ENCODE measurements at regions not wholly inside any gene's neighbourhood (a gene's known extent, or its start where the extent isn't known, plus 50 kb on each side); places are given as distances from the start of the nearest gene placed in this dataset.
"Not testable (repeated sequence)": the region's sequence is repeated elsewhere in the genome, so short reads cannot be mapped to it uniquely, and the experiment has no call there.

DNA sequence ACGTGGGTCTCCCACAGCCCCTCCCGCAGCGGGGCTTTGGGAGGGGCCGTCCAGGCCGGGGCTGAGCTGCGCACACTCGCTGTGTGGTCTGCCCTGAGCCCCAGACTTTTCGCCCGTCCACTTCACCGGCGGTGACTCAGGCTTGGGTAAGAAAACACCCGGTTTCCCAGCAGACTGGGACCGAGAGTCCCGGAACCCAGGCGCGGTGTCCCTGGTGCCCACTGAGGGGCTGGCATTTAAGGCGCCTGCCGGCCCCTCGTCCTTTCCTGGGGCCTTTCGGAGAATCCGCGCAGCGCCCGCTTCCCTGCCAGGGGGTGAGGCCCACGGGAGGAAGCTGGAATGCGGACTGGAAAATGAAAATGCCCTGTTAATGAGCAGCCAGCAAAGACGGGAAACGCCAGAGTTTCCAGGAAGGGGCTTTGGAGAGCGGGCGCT is 100.3 kb downstream of the C16orf95 start:
- Histone ChIP-seq H2AFZ (ENCODE audit: low read depth, low read length) (no peak overlapping the region), H3K4me2 (ENCODE audit: insufficient read depth, low read length) (no peak overlapping the region), H4K20me1 (ENCODE audit: insufficient read depth, low read length) (no peaks in the 10 kb centered on the region), H3K9me3 (ENCODE audit: insufficient read depth, low read length, severe bottlenecking) (no peaks in the 10 kb centered on the region), H3K79me2 (ENCODE audit: insufficient read depth, low read length) (no peaks in the 10 kb centered on the region), H3K9ac (ENCODE audit: low read depth, low read length) (no peak overlapping the region), H3K4me3 (ENCODE audit: low read depth in 1 of 2, low read length in 2 of 2) (no peak overlapping the region), H3K27me3 (ENCODE audit: insufficient read depth, low read length, poor library complexity) (no peaks in the 10 kb centered on the region), H3K36me3 (ENCODE audit: insufficient read depth, low read length) (no peaks in the 10 kb centered on the region), H3K27ac (ENCODE audit: low read length) (no peak overlapping the region), H3K4me1 (ENCODE audit: insufficient read depth, low read length) (no peaks in the 10 kb centered on the region)
- DNase-seq (no peak), ATAC-seq (ENCODE audit: insufficient read depth, low read depth) (no peak)
- TF ChIP-seq EZH2 (IDR thresholded peaks at IDR 0.05; ENCODE audit: borderline replicate concordance, low read depth, low read length, severe bottlenecking) = no peak
- TF ChIP-seq, protein P1, sequence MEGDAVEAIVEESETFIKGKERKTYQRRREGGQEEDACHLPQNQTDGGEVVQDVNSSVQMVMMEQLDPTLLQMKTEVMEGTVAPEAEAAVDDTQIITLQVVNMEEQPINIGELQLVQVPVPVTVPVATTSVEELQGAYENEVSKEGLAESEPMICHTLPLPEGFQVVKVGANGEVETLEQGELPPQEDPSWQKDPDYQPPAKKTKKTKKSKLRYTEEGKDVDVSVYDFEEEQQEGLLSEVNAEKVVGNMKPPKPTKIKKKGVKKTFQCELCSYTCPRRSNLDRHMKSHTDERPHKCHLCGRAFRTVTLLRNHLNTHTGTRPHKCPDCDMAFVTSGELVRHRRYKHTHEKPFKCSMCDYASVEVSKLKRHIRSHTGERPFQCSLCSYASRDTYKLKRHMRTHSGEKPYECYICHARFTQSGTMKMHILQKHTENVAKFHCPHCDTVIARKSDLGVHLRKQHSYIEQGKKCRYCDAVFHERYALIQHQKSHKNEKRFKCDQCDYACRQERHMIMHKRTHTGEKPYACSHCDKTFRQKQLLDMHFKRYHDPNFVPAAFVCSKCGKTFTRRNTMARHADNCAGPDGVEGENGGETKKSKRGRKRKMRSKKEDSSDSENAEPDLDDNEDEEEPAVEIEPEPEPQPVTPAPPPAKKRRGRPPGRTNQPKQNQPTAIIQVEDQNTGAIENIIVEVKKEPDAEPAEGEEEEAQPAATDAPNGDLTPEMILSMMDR (IDR thresholded peaks at IDR 0.05; ENCODE audit: borderline replicate concordance, extremely low read depth, low read length, poor library complexity, severe bottlenecking) = no peak

DNA sequence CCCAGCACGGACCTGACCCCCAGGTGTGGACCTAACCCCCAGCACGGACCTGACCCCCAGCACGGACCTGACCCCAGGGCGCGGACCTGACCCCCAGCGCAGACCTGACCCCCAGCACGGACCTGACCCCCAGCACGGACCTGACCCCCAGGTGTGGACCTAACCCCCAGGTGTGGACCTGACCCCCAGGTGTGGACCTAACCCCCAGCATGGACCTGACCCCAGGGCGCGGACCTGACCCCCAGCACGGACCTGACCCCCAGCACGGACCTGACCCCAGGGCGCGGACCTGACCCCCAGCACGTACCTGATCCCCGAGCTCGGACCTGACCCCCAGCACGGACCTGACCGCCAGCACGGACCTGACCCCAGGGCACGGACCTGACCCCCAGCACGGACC is 99.4 kb downstream of the C16orf95 start:
- not testable (repeated sequence) for H3K27me3 ChIP-seq (ENCODE audit: insufficient read depth, low read length, poor library complexity); H3K27ac ChIP-seq (ENCODE audit: low read length); H3K36me3 ChIP-seq (ENCODE audit: insufficient read depth, low read length); H3K9me3 ChIP-seq (ENCODE audit: insufficient read depth, low read length, severe bottlenecking); DNase-seq; H3K9ac ChIP-seq (ENCODE audit: low read depth, low read length); H3K4me1 ChIP-seq (ENCODE audit: insufficient read depth, low read length); H3K79me2 ChIP-seq (ENCODE audit: insufficient read depth, low read length); H2AFZ ChIP-seq (ENCODE audit: low read depth, low read length); H4K20me1 ChIP-seq (ENCODE audit: insufficient read depth, low read length); ATAC-seq (ENCODE audit: insufficient read depth, low read depth); H3K4me2 ChIP-seq (ENCODE audit: insufficient read depth, low read length); H3K4me3 ChIP-seq (ENCODE audit: low read depth in 1 of 2, low read length in 2 of 2)

DNA sequence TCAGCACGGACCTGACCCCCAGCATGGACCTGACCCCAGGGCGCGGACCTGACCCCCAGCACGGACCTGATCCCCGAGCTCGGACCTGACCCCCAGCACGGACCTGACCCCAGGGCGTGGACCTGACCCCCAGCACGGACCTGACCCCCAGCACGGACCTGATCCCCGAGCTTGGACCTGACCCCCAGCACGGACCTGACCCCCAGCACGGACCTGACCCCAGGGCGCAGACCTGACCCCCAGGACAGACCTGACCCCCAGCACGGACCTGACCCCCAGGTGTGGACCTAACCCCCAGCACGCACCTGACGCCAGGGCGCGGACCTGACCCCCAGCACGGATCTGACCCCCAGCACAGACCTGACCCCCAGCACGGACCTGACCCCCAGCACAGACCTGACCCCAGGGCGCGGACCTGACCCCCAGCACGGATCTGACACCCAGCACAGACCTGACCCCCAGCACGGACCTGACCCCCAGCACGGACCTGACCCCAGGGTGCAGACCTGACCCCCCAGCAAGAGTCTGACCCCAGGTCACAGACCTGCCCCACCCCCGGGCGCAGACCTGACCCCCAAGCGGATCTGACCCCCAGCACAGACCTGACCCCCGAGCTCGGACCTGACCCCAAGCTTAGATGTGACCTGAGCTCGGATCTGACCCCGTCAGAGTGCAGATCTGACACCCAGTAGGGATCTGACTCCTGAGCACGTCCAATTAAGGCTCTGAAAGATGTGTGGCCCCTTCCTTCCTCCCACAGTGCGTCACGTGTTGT is 98.7 kb downstream of the C16orf95 start:
- Histone ChIP-seq H3K9ac (ENCODE audit: low read depth, low read length) (no peak overlapping the region), H3K79me2 (ENCODE audit: insufficient read depth, low read length) (no peaks in the 10 kb centered on the region), H4K20me1 (ENCODE audit: insufficient read depth, low read length) (no peaks in the 10 kb centered on the region), H3K4me1 (ENCODE audit: insufficient read depth, low read length) (no peaks in the 10 kb centered on the region), H3K27ac (ENCODE audit: low read length) (no peak overlapping the region), H2AFZ (ENCODE audit: low read depth, low read length) (no peak overlapping the region), H3K9me3 (ENCODE audit: insufficient read depth, low read length, severe bottlenecking) (no peaks in the 10 kb centered on the region), H3K4me2 (ENCODE audit: insufficient read depth, low read length) (no peak overlapping the region), H3K36me3 (ENCODE audit: insufficient read depth, low read length) (no peaks in the 10 kb centered on the region), H3K4me3 (ENCODE audit: low read depth in 1 of 2, low read length in 2 of 2) (no peak overlapping the region), H3K27me3 (ENCODE audit: insufficient read depth, low read length, poor library complexity) (no peaks in the 10 kb centered on the region)
- ATAC-seq (ENCODE audit: insufficient read depth, low read depth) (no peak), DNase-seq (no peak)
- TF ChIP-seq EZH2 (IDR thresholded peaks at IDR 0.05; ENCODE audit: borderline replicate concordance, low read depth, low read length, severe bottlenecking) = no peak
- TF ChIP-seq, protein P1 (IDR thresholded peaks at IDR 0.05; ENCODE audit: borderline replicate concordance, extremely low read depth, low read length, poor library complexity, severe bottlenecking) = no peak

DNA sequence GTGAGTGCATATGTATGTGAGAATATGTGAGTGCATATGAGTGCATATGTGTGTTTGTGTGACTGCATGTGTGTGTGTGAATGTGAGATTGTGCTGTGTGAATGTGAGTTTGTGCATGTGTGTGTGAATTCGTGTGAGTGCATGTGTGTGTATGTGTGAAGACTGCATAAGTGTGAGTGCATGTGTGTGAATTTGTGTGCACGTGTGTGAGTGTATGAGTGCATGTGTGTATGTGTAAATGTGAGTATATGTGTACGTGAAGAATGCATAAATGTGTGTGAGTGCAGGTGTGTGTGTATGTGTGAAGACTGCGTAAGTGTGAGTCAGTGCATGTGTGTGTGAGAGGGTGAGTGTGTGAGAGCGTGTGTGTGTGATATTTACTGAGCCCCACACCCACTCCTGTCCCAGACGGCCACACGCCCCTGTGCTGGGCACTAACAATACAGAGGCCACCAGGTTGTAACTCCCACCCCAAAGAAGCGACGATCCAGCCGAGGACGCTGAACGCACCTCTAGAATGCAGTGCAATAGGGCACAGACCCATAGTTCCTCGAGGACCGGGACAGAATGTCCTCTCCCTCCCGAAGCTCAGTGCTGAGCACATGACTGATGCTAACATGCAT is 97.8 kb downstream of the C16orf95 start:
- no peak for ATAC-seq (ENCODE audit: insufficient read depth, low read depth)
- Histone ChIP-seq H2AFZ (ENCODE audit: low read depth, low read length) (no peak overlapping the region), H3K9ac (ENCODE audit: low read depth, low read length) (no peak overlapping the region), H3K4me3 (ENCODE audit: low read depth in 1 of 2, low read length in 2 of 2) (no peak overlapping the region), H3K27me3 (ENCODE audit: insufficient read depth, low read length, poor library complexity) (peaks cover 1% of the 10 kb centered on the region), H3K79me2 (ENCODE audit: insufficient read depth, low read length) (no peaks in the 10 kb centered on the region), H3K27ac (ENCODE audit: low read length) (no peak overlapping the region), H3K36me3 (ENCODE audit: insufficient read depth, low read length) (no peaks in the 10 kb centered on the region), H4K20me1 (ENCODE audit: insufficient read depth, low read length) (no peaks in the 10 kb centered on the region), H3K9me3 (ENCODE audit: insufficient read depth, low read length, severe bottlenecking) (no peaks in the 10 kb centered on the region), H3K4me1 (ENCODE audit: insufficient read depth, low read length) (no peaks in the 10 kb centered on the region), H3K4me2 (ENCODE audit: insufficient read depth, low read length) (no peak overlapping the region)
- DNase-seq = no peak
- TF ChIP-seq EZH2 (IDR thresholded peaks at IDR 0.05; ENCODE audit: borderline replicate concordance, low read depth, low read length, severe bottlenecking) = no peak
- TF ChIP-seq, protein P1 (IDR thresholded peaks at IDR 0.05; ENCODE audit: borderline replicate concordance, extremely low read depth, low read length, poor library complexity, severe bottlenecking) = no peak
